ENCODE measurements at regions not wholly inside any gene's neighbourhood (a gene's known extent, or its start where the extent isn't known, plus 50 kb on each side); places are given as distances from the start of the nearest gene placed in this dataset.

GRCh38 chr9:11821306-11821975 is 871.7 kb upstream of the TYRP1 start:
- Histone ChIP-seq H3K9me3 (no peaks in the 10 kb centered on the region), H3K27me3 (no peaks in the 10 kb centered on the region), H3K4me3 (no peak overlapping the region), H3K4me1 (no peaks in the 10 kb centered on the region), H3K27ac (no peak overlapping the region), H3K36me3 (no peaks in the 10 kb centered on the region)
- 61 to 73% methylated on average over 2 to 7 of the region's 7 CpGs for whole genome bisulfite sequencing, 2 donors (ENCODE audit: low coverage in 1 of 2)
- intact Hi-C loops (cut with DNase I; ENCODE audit: low total_unique reads) = no loop called here
- no peak for DNase-seq
- TF ChIP-seq, protein P1, sequence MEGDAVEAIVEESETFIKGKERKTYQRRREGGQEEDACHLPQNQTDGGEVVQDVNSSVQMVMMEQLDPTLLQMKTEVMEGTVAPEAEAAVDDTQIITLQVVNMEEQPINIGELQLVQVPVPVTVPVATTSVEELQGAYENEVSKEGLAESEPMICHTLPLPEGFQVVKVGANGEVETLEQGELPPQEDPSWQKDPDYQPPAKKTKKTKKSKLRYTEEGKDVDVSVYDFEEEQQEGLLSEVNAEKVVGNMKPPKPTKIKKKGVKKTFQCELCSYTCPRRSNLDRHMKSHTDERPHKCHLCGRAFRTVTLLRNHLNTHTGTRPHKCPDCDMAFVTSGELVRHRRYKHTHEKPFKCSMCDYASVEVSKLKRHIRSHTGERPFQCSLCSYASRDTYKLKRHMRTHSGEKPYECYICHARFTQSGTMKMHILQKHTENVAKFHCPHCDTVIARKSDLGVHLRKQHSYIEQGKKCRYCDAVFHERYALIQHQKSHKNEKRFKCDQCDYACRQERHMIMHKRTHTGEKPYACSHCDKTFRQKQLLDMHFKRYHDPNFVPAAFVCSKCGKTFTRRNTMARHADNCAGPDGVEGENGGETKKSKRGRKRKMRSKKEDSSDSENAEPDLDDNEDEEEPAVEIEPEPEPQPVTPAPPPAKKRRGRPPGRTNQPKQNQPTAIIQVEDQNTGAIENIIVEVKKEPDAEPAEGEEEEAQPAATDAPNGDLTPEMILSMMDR (IDR thresholded peaks at IDR 0.05) = no peak
- TF ChIP-seq POLR2AphosphoS5 (IDR thresholded peaks at IDR 0.05) (no peak), EP300 (IDR thresholded peaks at IDR 0.05; ENCODE audit: low read depth) (no peak), POLR2A (IDR thresholded peaks at IDR 0.05) (no peak)
- in situ Hi-C loops (cut with MboI; ENCODE audit: low pct_ligation_motif_present in 1 of 4, low pct_unique_long_range_greater_than_20kb in 1 of 4, low sequenced_read_pairs in 3 of 4) = no loop called here

DNA sequence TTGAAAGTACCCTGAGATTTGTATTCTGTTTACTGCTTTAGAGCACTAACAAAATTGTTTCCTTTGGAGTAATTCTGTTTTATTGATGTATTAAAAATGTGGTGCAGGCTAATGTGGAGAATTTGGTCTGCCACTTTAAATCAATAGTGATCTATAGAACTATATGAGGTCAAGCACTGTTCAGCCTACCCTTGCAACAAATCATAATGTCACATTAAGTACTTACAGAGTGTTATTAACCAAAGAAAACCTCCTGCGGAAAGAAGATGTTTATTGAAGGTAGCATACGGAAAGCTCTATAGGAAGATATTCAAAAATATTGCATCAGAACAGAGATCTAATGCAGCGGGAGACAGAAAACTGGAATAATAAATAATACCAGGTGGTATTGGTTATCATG is 865.0 kb upstream of the TYRP1 start:
- 61 to 74% methylated on average over 3 of the region's 3 CpGs for WGBS, 2 donors (ENCODE audit: low coverage in 1 of 2)
- intact Hi-C loops (cut with DNase I; ENCODE audit: low total_unique reads) = no loop called here

GRCh38 chr9:11833056-11833455 is 860.1 kb upstream of the TYRP1 start:
- Histone ChIP-seq H3K4me3 (no peak overlapping the region), H3K27ac (no peak overlapping the region), H3K27me3 (no peaks in the 10 kb centered on the region), H3K4me1 (no peaks in the 10 kb centered on the region), H3K36me3 (no peaks in the 10 kb centered on the region), H3K9me3 (peaks cover 0 to 1% of the 10 kb centered on the region in 2 donors)
- 63 to 77% methylated on average over 2 of the region's 2 CpGs for WGBS, 2 donors (ENCODE audit: low coverage in 1 of 2)
- in situ Hi-C loops (cut with MboI; ENCODE audit: low pct_ligation_motif_present in 1 of 4, low pct_unique_long_range_greater_than_20kb in 1 of 4, low sequenced_read_pairs in 3 of 4) (loop anchor here in 1 of 4 donors (25.0 kb wide), 1 partner anchor 104 kb away; no protein-coding TSS in a partner anchor), intact Hi-C loops (cut with DNase I; ENCODE audit: low total_unique reads) (no loop called here)
- TF ChIP-seq, protein P1 (IDR thresholded peaks at IDR 0.05) = no peak
- TF ChIP-seq EP300 (IDR thresholded peaks at IDR 0.05; ENCODE audit: low read depth) (no peak), POLR2A (IDR thresholded peaks at IDR 0.05) (no peak), POLR2AphosphoS5 (IDR thresholded peaks at IDR 0.05) (no peak)
- DNase-seq = no peak

More for the DNA sequence above, 865.0 kb upstream of the TYRP1 start:
- in situ Hi-C loops (cut with MboI; ENCODE audit: low pct_ligation_motif_present in 1 of 4, low pct_unique_long_range_greater_than_20kb in 1 of 4, low sequenced_read_pairs in 3 of 4) = loop anchor here in 1 of 4 donors (25.0 kb wide), 1 partner anchor 109 kb away; no protein-coding TSS in a partner anchor
- H3K9me3 ChIP-seq = no peaks in the 10 kb centered on the region
- no peak for DNase-seq
- no peaks in the 10 kb centered on the region for H3K27me3 ChIP-seq
- H3K36me3 ChIP-seq = no peaks in the 10 kb centered on the region
- TF ChIP-seq, protein P1 (IDR thresholded peaks at IDR 0.05) = no peak
- TF ChIP-seq POLR2A (IDR thresholded peaks at IDR 0.05) (no peak), POLR2AphosphoS5 (IDR thresholded peaks at IDR 0.05) (no peak), EP300 (IDR thresholded peaks at IDR 0.05; ENCODE audit: low read depth) (no peak)
- no peak overlapping the region for H3K4me3 ChIP-seq
- no peaks in the 10 kb centered on the region for H3K4me1 ChIP-seq
- H3K27ac ChIP-seq = no peak overlapping the region

DNA sequence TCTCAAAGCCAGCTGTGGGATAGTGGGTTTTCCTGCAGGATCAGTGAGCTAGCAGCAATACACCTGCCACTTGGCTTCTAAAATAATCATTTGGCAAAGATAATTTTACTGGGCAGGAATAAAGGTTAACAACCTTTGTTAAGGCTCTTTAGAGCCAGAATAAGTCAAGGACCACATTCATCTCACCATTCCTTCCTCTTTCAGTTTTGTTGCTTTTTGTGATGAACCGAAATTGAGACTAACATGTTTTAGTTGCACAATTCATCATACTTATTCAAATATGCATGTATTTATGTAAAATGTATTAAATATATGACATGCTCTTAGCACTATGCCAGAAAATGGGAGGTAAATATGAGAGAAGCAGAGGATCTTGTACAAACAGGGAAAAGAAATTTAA is 824.4 kb upstream of the TYRP1 start:
- in situ Hi-C loops (cut with MboI; ENCODE audit: low pct_ligation_motif_present in 1 of 4, low pct_unique_long_range_greater_than_20kb in 1 of 4, low sequenced_read_pairs in 3 of 4) (loop anchor here in 1 of 4 donors (25.0 kb wide), 1 partner anchor 106 kb away; no protein-coding TSS in a partner anchor), intact Hi-C loops (cut with DNase I; ENCODE audit: low total_unique reads) (no loop called here)
- H3K4me3 ChIP-seq = no peak overlapping the region
- no peaks in the 10 kb centered on the region for H3K4me1 ChIP-seq
- no peaks in the 10 kb centered on the region for H3K27me3 ChIP-seq
- no peaks in the 10 kb centered on the region for H3K9me3 ChIP-seq
- no peak for DNase-seq
- H3K36me3 ChIP-seq = no peaks in the 10 kb centered on the region
- no peak for TF ChIP-seq POLR2A (IDR thresholded peaks at IDR 0.05)
- TF ChIP-seq EP300 (IDR thresholded peaks at IDR 0.05; ENCODE audit: low read depth) = no peak
- TF ChIP-seq, protein P1 (IDR thresholded peaks at IDR 0.05) = no peak
- TF ChIP-seq POLR2AphosphoS5 (IDR thresholded peaks at IDR 0.05) = no peak
- WGBS, 2 donors (ENCODE audit: low coverage in 1 of 2) = 62 to 67% methylated on average over 1 of the region's 1 CpG
- no peak overlapping the region for H3K27ac ChIP-seq

Data from transverse colon (tissue), 4 donors.